PC-3 (cell line): ENCODE measurements at regions not wholly inside any gene's neighbourhood (a gene's known extent, or its start where the extent isn't known, plus 50 kb on each side); places are given as distances from the start of the nearest gene placed in this dataset.
"Not testable (repeated sequence)": the region's sequence is repeated elsewhere in the genome, so short reads cannot be mapped to it uniquely, and the experiment has no call there.

ENCODE experiments used
- ATAC-seq: fragments of 200-7000 bp; cut with Tn5 transposase; 2 replicates; pipeline ENCODE4 v1.9.1; 2020; ENCODE audit warnings: mild to moderate bottlenecking, moderate library complexity
- BruUV-seq: library from RNA; stranded (reverse); fragments of 400-500 nt; replicated peaks from 2 replicates; lab custom pipeline; 2021; lab: Mats Ljungman, UMichigan
- CTCF ChIA-PET: fragments of 300-600 bp; sonication (Branson Sonifier 250); formaldehyde crosslinking; loops from one replicate; lab custom pipeline; 2022; ENCODE audit warnings: antibody characterized with exemption; lab: Charles Lee
- POLR2A ChIA-PET: fragments of 300-600 bp; sonication (Branson Sonifier 250); formaldehyde crosslinking; loops from one replicate; lab custom pipeline; 2022; ENCODE audit warnings: antibody characterized with exemption; ENCODE audit not compliant: unreplicated experiment; lab: Charles Lee
- DNase-seq: peaks from one replicate; pipeline ENCODE4 v3.0.0-alpha.2; 2015
- H2AFZ ChIP-seq: fragments of 300-600 bp; sonication (generic); 2 replicates; pipeline ENCODE4 v1.6.0; 2016; ENCODE audit warnings: antibody characterized with exemption, low read length
- H3F3A ChIP-seq: fragments of 300-600 bp; sonication (generic); one replicate; pipeline ENCODE4 v1.6.0; 2017; ENCODE audit warnings: antibody characterized with exemption, low read length, control low read depth, mild to moderate bottlenecking; ENCODE audit not compliant: unreplicated experiment
- H3K27ac ChIP-seq: fragments of 300-600 bp; sonication (generic); 2 replicates; pipeline ENCODE4 v1.5.1; 2016; ENCODE audit warnings: mild to moderate bottlenecking, low read length
- H3K27me3 ChIP-seq: fragments of 300-600 bp; sonication (generic); 2 replicates; pipeline ENCODE4 v1.6.1; 2016; ENCODE audit warnings: low read length, mixed read lengths
- H3K36me3 ChIP-seq: fragments of 300-600 bp; sonication (generic); 2 replicates; pipeline ENCODE4 v1.6.1; 2016; ENCODE audit warnings: low read depth, mixed run types, low read length, mixed read lengths
- H3K4me1 ChIP-seq: fragments of 300-600 bp; sonication (generic); 2 replicates; pipeline ENCODE4 v1.5.1; 2016; ENCODE audit warnings: low read length; ENCODE audit not compliant: insufficient read depth
- H3K4me2 ChIP-seq: fragments of 300-600 bp; sonication (generic); 2 replicates; pipeline ENCODE4 v1.6.0; 2016; ENCODE audit warnings: low read length
- H3K4me3 ChIP-seq: fragments of 300-600 bp; sonication (generic); 2 replicates; pipeline ENCODE4 v1.5.1; 2016; ENCODE audit warnings: mild to moderate bottlenecking, low read length, mixed read lengths
- H3K79me2 ChIP-seq: fragments of 300-600 bp; sonication (generic); 2 replicates; pipeline ENCODE4 v1.6.1; 2017; ENCODE audit warnings: low read length, mixed read lengths
- H3K9ac ChIP-seq: fragments of 300-600 bp; sonication (generic); 2 replicates; pipeline ENCODE4 v1.6.0; 2016; ENCODE audit warnings: mild to moderate bottlenecking, low read length
- H3K9me2 ChIP-seq: fragments of 300-600 bp; sonication (generic); replicated peaks from 2 replicates; pipeline ENCODE4 v1.6.1; 2016; ENCODE audit warnings: mixed run types, low read length, mixed read lengths
- H3K9me3 ChIP-seq: fragments of 300-600 bp; sonication (generic); 2 replicates; pipeline ENCODE4 v1.6.1; 2016; ENCODE audit warnings: low read length, mixed read lengths
- H4K20me1 ChIP-seq: fragments of 300-600 bp; sonication (generic); 2 replicates; pipeline ENCODE4 v1.6.1; 2016; ENCODE audit warnings: low read length, mixed read lengths
- EZH2 ChIP-seq: fragments of 300-600 bp; sonication (generic); IDR thresholded peaks from one replicate; pipeline ENCODE4 v1.6.1; 2017; ENCODE audit warnings: antibody characterized with exemption, mild to moderate bottlenecking, low read length; ENCODE audit not compliant: unreplicated experiment
- EZH2phosphoT487 ChIP-seq: fragments of 300-600 bp; sonication (generic); IDR thresholded peaks from 2 replicates; pipeline ENCODE4 v1.6.1; 2018; ENCODE audit warnings: mild to moderate bottlenecking, antibody characterized with exemption, low read length, borderline replicate concordance
- intact Hi-C: fragments of 100-400 bp; cut with micrococcal nuclease; formaldehyde crosslinking; loops from 2 replicates; pipeline ENCODE4 v1.9.0; 2023
- TF ChIP-seq, protein P1 (sequence below): fragments of 300-600 bp; sonication (generic); conservative IDR thresholded peaks from 2 replicates; pipeline ENCODE4 v1.5.1; 2017; ENCODE audit warnings: antibody characterized with exemption, low read depth, mild to moderate bottlenecking, low read length

DNA sequence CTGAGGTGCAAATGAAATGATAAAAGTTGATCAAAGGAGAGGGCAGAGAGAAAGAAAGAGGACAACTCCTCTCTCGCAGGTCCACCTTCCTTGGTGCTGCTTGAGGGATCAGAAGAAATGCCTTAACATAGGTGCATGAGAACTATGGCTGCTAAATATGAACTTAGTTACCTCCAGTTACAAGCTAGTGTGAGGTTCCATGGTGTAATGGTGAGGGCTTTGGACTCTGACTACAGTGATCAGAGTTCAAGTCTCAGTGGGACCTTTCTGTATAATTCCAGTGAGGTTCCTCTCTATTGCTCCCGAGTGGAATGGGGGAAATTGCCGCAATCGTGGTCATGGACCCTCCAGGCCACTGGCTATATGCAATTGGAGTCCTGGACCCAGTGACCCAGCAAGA is 387.3 kb downstream of the FAM72C start:
- Histone ChIP-seq H3K4me2 (no peak overlapping the region), H3K9me3 (no peaks in the 10 kb centered on the region), H2AFZ (no peak overlapping the region), H4K20me1 (no peaks in the 10 kb centered on the region), H3F3A (no peaks in the 10 kb centered on the region), H3K4me3 (no peak overlapping the region), H3K27ac (no peak overlapping the region), H3K9me2 (no peaks in the 10 kb centered on the region), H3K4me1 (no peaks in the 10 kb centered on the region), H3K27me3 (no peaks in the 10 kb centered on the region), H3K9ac (no peak overlapping the region), H3K36me3 (no peaks in the 10 kb centered on the region), H3K79me2 (no peaks in the 10 kb centered on the region)
- TF ChIP-seq EZH2 (no peak), EZH2phosphoT487 (no peak)
- TF ChIP-seq, protein P1, sequence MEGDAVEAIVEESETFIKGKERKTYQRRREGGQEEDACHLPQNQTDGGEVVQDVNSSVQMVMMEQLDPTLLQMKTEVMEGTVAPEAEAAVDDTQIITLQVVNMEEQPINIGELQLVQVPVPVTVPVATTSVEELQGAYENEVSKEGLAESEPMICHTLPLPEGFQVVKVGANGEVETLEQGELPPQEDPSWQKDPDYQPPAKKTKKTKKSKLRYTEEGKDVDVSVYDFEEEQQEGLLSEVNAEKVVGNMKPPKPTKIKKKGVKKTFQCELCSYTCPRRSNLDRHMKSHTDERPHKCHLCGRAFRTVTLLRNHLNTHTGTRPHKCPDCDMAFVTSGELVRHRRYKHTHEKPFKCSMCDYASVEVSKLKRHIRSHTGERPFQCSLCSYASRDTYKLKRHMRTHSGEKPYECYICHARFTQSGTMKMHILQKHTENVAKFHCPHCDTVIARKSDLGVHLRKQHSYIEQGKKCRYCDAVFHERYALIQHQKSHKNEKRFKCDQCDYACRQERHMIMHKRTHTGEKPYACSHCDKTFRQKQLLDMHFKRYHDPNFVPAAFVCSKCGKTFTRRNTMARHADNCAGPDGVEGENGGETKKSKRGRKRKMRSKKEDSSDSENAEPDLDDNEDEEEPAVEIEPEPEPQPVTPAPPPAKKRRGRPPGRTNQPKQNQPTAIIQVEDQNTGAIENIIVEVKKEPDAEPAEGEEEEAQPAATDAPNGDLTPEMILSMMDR, result no peak
- CTCF ChIA-PET, result no interaction called here
- POLR2A ChIA-PET, result no interaction called here
- ATAC-seq (no peak), DNase-seq (no peak)
- BruUV-seq, result no TSS peak
- intact Hi-C loops, result no loop called here

DNA sequence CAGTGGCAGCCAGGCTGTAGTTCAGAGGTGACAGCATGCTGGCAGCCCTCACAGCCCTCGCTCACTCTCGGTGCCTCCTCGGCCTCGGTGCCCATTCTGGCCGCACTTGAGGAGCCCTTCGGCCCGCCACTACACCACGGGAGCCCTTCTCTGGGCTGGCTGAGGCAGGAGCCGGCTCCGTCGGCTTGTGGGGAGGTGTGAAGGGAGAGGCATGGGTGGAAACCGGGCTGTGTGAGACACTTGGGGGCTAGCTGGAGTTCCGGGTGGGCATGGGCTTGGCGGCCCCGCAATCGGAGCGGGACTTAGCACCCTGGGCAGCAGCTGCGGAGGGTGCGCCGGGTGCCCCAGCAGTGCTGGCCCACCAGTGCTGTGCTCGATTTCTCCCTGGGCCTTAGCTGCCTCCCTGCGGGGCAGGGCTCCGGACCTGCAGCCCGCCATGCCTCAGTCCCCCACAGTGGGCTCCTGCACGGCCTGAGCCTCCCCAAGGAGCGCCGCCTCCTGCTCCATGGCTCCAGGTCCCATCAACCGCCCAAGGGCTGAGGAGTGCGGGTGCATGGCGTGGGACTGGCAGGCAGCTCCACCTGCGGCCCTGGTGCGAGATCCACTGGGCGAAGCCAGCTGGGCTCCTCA is 396.8 kb downstream of the FAM72C start:
- CTCF ChIA-PET, result no interaction called here
- ATAC-seq, result no peak

DNA sequence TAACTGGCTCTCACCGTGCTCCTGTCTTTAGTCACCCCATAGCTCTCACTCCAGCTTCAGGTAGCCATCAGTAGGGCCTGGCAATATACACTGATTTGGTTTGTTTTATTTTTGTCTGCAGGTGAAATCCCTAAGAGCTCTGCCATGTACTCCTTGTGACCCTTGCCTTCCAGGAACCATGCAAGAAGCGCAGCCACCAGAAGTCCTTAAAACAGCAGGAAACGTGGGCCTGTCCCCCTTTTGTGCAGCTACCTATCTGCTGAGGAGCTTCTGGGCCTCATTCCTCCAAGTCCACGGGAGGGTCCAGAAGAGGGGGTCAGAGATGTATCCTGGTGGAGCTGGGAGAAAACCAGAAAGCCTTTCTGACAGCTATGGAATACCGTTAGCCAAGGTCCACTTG is 399.1 kb downstream of the FAM72C start:
- H3K9me3 ChIP-seq, H3K79me2 ChIP-seq, CTCF ChIA-PET, ATAC-seq, H3K9ac ChIP-seq, H3K4me1 ChIP-seq, POLR2A ChIA-PET, H3F3A ChIP-seq, H3K9me2 ChIP-seq, H3K27me3 ChIP-seq, BruUV-seq, H3K27ac ChIP-seq, H3K4me3 ChIP-seq, H3K36me3 ChIP-seq, DNase-seq, intact Hi-C loops, H3K4me2 ChIP-seq, H2AFZ ChIP-seq, H4K20me1 ChIP-seq: not testable (repeated sequence)

More for the DNA sequence above, 396.8 kb downstream of the FAM72C start:
- Histone ChIP-seq H3K27ac (no peak overlapping the region), H3K36me3 (no peaks in the 10 kb centered on the region), H3K4me2 (no peak overlapping the region), H2AFZ (no peak overlapping the region), H3K9me2 (no peaks in the 10 kb centered on the region), H4K20me1 (no peaks in the 10 kb centered on the region), H3K9ac (no peak overlapping the region), H3K4me3 (no peak overlapping the region), H3K4me1 (no peaks in the 10 kb centered on the region), H3K27me3 (no peaks in the 10 kb centered on the region; the same call in 1 of the 2 replicates), H3K9me3 (no peaks in the 10 kb centered on the region), H3F3A (no peaks in the 10 kb centered on the region), H3K79me2 (no peaks in the 10 kb centered on the region)
- intact Hi-C loops, result no loop called here
- POLR2A ChIA-PET, result no interaction called here
- TF ChIP-seq, protein P1, result no peak
- TF ChIP-seq EZH2 (no peak), EZH2phosphoT487 (no peak)
- no TSS peak for BruUV-seq
- no peak for DNase-seq

DNA sequence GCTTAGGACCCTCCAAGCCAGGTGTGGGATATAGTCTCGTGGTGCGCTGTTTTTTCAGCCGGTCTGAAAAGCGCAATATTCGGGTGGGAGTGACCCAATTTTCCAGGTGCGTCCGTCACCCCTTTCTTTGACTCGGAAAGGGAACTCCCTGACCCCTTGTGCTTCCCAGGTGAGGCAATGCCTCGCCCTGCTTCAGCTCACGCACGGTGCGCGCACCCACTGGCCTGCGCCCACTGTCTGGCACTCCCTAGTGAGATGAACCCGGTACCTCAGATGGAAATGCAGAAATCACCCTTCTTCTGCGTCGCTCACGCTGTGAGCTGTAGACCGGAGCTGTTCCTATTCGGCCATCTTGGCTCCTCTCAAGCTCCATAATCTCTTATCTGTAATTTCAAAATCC is 408.0 kb downstream of the FAM72C start:
- CTCF ChIA-PET, H3K4me1 ChIP-seq, POLR2A ChIA-PET: not testable (repeated sequence)

More for the DNA sequence above, 408.0 kb downstream of the FAM72C start:
- H3K9ac ChIP-seq, ATAC-seq, H3K4me2 ChIP-seq, H3K79me2 ChIP-seq, DNase-seq, H2AFZ ChIP-seq, BruUV-seq, intact Hi-C loops, H3K27ac ChIP-seq, H4K20me1 ChIP-seq, H3K9me3 ChIP-seq, H3K27me3 ChIP-seq, H3K9me2 ChIP-seq, H3F3A ChIP-seq, H3K4me3 ChIP-seq, H3K36me3 ChIP-seq: not testable (repeated sequence)
